GM13976 (cell line): ENCODE measurements at regions not wholly inside any gene's neighbourhood (a gene's known extent, or its start where the extent isn't known, plus 50 kb on each side); places are given as distances from the start of the nearest gene placed in this dataset.

Source experiments
- DNase-seq: peaks from one replicate; pipeline ENCODE4 v3.0.0; 2012; ENCODE audit warnings: low spot score
- CTCF ChIP-seq: IDR thresholded peaks from 2 replicates; pipeline ENCODE4 v1.5.1; 2012; ENCODE audit warnings: borderline replicate concordance, mild to moderate bottlenecking; ENCODE audit not compliant: insufficient read depth; ENCODE audit errors: extremely low read depth, missing control alignments, control extremely low read depth
- in situ Hi-C: fragments of 300-500 bp; cut with MboI; formaldehyde crosslinking; loops from one replicate; pipeline ENCODE4 v1.12.0; 2022; ENCODE audit warnings: low sequenced_read_pairs, mixed read lengths, inconsistent platforms; ENCODE audit not compliant: unreplicated experiment

- TF ChIP-seq CTCF: no peak
- DNase-seq: no peak
- in situ Hi-C loops: no loop called here
These were observed 51.6 kb upstream of the MPP7 start for GRCh38 chr10:28354511-28354910.

DNA sequence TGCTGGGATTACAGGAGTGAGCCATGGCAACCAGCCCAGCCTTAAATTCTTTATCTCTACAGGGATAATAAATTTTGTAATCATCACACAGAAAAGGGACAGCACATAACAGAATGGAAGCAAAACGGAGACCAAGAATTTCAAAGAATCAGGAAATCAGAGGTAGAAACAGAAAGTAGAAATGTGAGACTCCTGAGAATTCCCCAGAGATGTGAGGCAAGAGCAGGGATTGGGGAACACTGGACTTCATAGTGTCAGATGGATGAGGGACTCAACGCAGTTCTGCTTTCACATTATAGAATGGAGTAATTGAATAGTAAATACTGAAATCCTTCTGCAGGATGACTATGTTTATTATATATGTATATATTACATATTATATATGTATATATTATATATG is 52.5 kb upstream of the MPP7 start:
- no peak for TF ChIP-seq CTCF
- in situ Hi-C loops: no loop called here
- no peak for DNase-seq

- no peak for DNase-seq
- in situ Hi-C loops: no loop called here
- TF ChIP-seq CTCF: no peak
These were observed 56.5 kb upstream of the MPP7 start for GRCh38 chr10:28359334-28359733.

DNA sequence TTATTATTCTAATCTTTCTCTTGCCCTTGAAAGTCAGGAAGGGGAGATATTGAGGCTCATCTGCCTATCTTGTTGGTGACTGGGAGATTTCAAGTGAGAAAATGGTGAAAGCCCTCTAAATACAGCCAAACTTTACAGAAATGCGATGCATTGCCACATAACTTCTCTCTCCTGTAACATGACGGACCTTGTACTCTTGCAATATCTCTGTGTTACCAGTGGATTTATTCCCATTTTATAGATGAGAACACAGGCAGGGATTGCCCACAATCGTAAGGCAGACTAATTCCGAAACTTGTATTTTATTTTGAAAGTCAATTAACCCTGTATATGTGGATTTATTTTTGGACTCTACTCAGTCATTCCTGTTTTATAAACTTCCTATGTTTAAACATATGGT is 57.3 kb upstream of the MPP7 start:
- no peak for DNase-seq
- no peak for TF ChIP-seq CTCF
- in situ Hi-C loops: no loop called here

DNA sequence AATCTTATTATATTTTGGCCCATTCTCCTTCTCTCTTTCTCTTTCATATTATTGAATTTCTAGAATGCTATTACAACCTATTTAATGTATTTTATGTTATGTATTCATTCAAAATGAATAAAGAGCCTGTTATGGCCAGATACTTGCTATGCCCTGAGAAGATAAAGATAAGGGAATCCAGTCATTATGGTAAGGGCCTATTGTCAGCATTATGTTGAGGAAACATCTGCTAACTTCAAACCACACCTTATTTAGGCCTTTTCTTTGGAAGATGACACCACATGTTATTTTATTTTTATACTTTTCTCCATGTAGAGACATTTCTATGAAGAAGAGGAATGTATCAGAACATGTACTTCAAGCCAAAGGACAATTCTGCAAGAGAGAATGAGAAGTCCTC is 60.5 kb upstream of the MPP7 start:
- no peak for DNase-seq
- TF ChIP-seq CTCF: no peak
- in situ Hi-C loops: no loop called here

DNA sequence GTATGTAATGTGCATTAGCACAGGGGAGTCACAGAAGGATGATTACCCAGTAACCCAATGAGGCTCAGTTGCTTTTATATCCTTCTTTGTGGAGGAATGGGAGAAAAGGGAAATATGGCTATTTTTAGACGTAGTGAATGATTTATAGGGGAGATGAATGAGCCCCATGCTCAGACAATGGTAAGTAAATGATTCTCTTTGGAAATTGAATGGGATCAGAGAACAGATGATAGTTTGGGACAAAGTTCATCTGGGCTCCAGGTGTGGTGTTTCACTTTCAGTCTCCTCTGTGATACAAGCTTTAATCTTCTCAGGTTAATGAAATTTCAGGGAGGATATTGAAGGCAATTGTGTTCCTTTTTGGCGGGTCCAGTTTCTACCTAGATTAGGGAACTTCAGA is 63.0 kb upstream of the MPP7 start:
- no peak for TF ChIP-seq CTCF
- in situ Hi-C loops: no loop called here
- no peak for DNase-seq

- DNase-seq: no peak
- in situ Hi-C loops: no loop called here
- TF ChIP-seq CTCF: no peak
These were observed 64.1 kb upstream of the MPP7 start for GRCh38 chr10:28366994-28367393.
